ENCODE measurements at regions not wholly inside any gene's neighbourhood (a gene's known extent, or its start where the extent isn't known, plus 50 kb on each side); places are given as distances from the start of the nearest gene placed in this dataset.

GRCh38 chr9:82597241-82598203 is 465.4 kb downstream of the RASEF start:
- Histone ChIP-seq H3K36me3 (ENCODE audit: insufficient read depth, low read length) (no peaks in the 10 kb centered on the region), H3K4me2 (ENCODE audit: low read length) (no peak overlapping the region), H3K27me3 (ENCODE audit: insufficient read depth, low read depth, low read length) (no peaks in the 10 kb centered on the region), H3K9ac (ENCODE audit: low read length) (no peak overlapping the region), H3K4me3 (ENCODE audit: low read length) (no peak overlapping the region), H3K9me3 (ENCODE audit: low read length) (no peaks in the 10 kb centered on the region), H3F3A (ENCODE audit: insufficient read depth, low read length, poor library complexity, severe bottlenecking) (no peaks in the 10 kb centered on the region), H4K20me1 (ENCODE audit: insufficient read depth) (no peaks in the 10 kb centered on the region), H3K79me2 (replicated peaks; ENCODE audit: insufficient read depth, low read length) (no peaks in the 10 kb centered on the region), H3K9me2 (ENCODE audit: insufficient read depth, low read length) (no peaks in the 10 kb centered on the region), H3K27ac (ENCODE audit: low read length) (no peak overlapping the region), H2AFZ (ENCODE audit: low read depth, low read length) (no peak overlapping the region)
- TF ChIP-seq TAF1 (IDR thresholded peaks at IDR 0.05; ENCODE audit: low read depth) (no peak), POLR2AphosphoS5 (IDR thresholded peaks at IDR 0.05) (no peak), SMC3 (conservative IDR thresholded peaks at IDR 0.05; ENCODE audit: poor library complexity) (no peak), EZH2 (IDR thresholded peaks at IDR 0.05; ENCODE audit: borderline replicate concordance, insufficient read depth, low read length, poor library complexity, severe bottlenecking) (no peak), MXI1 (conservative IDR thresholded peaks at IDR 0.05; ENCODE audit: poor library complexity, severe bottlenecking) (no peak), RAD21 (conservative IDR thresholded peaks at IDR 0.05) (no peak), EP300 (conservative IDR thresholded peaks at IDR 0.05; ENCODE audit: poor library complexity, severe bottlenecking) (no peak)
- TF ChIP-seq, protein P1, sequence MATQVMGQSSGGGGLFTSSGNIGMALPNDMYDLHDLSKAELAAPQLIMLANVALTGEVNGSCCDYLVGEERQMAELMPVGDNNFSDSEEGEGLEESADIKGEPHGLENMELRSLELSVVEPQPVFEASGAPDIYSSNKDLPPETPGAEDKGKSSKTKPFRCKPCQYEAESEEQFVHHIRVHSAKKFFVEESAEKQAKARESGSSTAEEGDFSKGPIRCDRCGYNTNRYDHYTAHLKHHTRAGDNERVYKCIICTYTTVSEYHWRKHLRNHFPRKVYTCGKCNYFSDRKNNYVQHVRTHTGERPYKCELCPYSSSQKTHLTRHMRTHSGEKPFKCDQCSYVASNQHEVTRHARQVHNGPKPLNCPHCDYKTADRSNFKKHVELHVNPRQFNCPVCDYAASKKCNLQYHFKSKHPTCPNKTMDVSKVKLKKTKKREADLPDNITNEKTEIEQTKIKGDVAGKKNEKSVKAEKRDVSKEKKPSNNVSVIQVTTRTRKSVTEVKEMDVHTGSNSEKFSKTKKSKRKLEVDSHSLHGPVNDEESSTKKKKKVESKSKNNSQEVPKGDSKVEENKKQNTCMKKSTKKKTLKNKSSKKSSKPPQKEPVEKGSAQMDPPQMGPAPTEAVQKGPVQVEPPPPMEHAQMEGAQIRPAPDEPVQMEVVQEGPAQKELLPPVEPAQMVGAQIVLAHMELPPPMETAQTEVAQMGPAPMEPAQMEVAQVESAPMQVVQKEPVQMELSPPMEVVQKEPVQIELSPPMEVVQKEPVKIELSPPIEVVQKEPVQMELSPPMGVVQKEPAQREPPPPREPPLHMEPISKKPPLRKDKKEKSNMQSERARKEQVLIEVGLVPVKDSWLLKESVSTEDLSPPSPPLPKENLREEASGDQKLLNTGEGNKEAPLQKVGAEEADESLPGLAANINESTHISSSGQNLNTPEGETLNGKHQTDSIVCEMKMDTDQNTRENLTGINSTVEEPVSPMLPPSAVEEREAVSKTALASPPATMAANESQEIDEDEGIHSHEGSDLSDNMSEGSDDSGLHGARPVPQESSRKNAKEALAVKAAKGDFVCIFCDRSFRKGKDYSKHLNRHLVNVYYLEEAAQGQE (IDR thresholded peaks at IDR 0.05; ENCODE audit: borderline replicate concordance): no peak
- TF ChIP-seq, protein P2, sequence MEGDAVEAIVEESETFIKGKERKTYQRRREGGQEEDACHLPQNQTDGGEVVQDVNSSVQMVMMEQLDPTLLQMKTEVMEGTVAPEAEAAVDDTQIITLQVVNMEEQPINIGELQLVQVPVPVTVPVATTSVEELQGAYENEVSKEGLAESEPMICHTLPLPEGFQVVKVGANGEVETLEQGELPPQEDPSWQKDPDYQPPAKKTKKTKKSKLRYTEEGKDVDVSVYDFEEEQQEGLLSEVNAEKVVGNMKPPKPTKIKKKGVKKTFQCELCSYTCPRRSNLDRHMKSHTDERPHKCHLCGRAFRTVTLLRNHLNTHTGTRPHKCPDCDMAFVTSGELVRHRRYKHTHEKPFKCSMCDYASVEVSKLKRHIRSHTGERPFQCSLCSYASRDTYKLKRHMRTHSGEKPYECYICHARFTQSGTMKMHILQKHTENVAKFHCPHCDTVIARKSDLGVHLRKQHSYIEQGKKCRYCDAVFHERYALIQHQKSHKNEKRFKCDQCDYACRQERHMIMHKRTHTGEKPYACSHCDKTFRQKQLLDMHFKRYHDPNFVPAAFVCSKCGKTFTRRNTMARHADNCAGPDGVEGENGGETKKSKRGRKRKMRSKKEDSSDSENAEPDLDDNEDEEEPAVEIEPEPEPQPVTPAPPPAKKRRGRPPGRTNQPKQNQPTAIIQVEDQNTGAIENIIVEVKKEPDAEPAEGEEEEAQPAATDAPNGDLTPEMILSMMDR (IDR thresholded peaks at IDR 0.05; ENCODE audit: poor library complexity, severe bottlenecking): no peak

DNA sequence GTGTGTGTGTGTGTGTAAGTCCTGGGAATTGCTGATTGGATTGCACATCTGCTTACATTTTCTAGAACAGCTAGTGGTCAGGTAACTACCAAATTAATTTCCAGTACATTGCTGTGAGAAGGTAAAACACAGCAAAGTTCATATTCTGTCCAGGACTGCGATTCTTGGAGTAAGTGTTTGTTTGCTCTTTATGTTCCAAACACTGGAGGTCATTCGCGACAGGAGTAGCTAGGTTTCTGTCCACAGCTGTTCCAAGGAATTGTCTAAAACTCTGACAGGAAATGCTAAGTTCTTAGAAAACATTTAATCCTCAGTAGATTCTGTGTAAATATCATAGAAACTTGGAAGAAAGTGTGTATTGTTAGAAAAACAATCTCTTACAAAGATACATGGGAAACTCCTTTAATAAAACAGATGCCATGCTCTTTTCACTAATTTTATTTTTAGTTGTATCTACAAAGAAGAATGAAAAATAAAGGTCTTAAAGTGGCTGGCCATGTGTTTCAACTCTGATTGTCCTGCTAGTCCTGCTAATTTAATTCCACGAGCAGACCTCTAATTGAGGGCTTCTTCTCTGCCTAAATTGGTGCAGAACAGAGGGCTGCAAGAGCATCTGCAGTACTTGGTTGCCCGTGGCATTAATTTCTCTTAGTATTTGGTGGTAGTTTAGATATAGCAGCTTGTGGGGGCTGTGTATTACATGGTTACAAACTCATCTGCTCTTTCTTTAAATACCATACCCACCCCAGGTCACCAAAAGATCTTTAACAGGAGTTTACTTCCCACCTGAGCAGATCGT is 464.5 kb downstream of the RASEF start:
- no peak overlapping the region for H3K4me3 ChIP-seq (ENCODE audit: low read length)
- no peaks in the 10 kb centered on the region for H3K9me2 ChIP-seq (ENCODE audit: insufficient read depth, low read length)
- no peak overlapping the region for H2AFZ ChIP-seq (ENCODE audit: low read depth, low read length)
- H3K9ac ChIP-seq (ENCODE audit: low read length): no peak overlapping the region
- no peaks in the 10 kb centered on the region for H3F3A ChIP-seq (ENCODE audit: insufficient read depth, low read length, poor library complexity, severe bottlenecking)
- no peaks in the 10 kb centered on the region for H3K79me2 ChIP-seq (replicated peaks; ENCODE audit: insufficient read depth, low read length)
- H3K9me3 ChIP-seq (ENCODE audit: low read length): no peaks in the 10 kb centered on the region
- H3K27ac ChIP-seq (ENCODE audit: low read length): no peak overlapping the region
- H4K20me1 ChIP-seq (ENCODE audit: insufficient read depth): no peaks in the 10 kb centered on the region
- H3K27me3 ChIP-seq (ENCODE audit: insufficient read depth, low read depth, low read length): no peaks in the 10 kb centered on the region
- TF ChIP-seq RAD21 (conservative IDR thresholded peaks at IDR 0.05) (no peak), TAF1 (IDR thresholded peaks at IDR 0.05; ENCODE audit: low read depth) (no peak), EZH2 (IDR thresholded peaks at IDR 0.05; ENCODE audit: borderline replicate concordance, insufficient read depth, low read length, poor library complexity, severe bottlenecking) (no peak), MXI1 (conservative IDR thresholded peaks at IDR 0.05; ENCODE audit: poor library complexity, severe bottlenecking) (no peak), SMC3 (conservative IDR thresholded peaks at IDR 0.05; ENCODE audit: poor library complexity) (no peak), EP300 (conservative IDR thresholded peaks at IDR 0.05; ENCODE audit: poor library complexity, severe bottlenecking) (no peak), POLR2AphosphoS5 (IDR thresholded peaks at IDR 0.05) (no peak)
- TF ChIP-seq, protein P2 (IDR thresholded peaks at IDR 0.05; ENCODE audit: poor library complexity, severe bottlenecking): no peak
- TF ChIP-seq, protein P1 (IDR thresholded peaks at IDR 0.05; ENCODE audit: borderline replicate concordance): no peak
- H3K4me2 ChIP-seq (ENCODE audit: low read length): no peak overlapping the region
- no peaks in the 10 kb centered on the region for H3K36me3 ChIP-seq (ENCODE audit: insufficient read depth, low read length)
